OCI-LY7 (cell line): ENCODE measurements at regions not wholly inside any gene's neighbourhood (a gene's known extent, or its start where the extent isn't known, plus 50 kb on each side); places are given as distances from the start of the nearest gene placed in this dataset.

Experiments used
- CTCF ChIP-seq: fragments of 200-600 bp; sonication (generic); conservative IDR thresholded peaks from 2 replicates; pipeline ENCODE4 v1.5.1; 2014; ENCODE audit warnings: mild to moderate bottlenecking, antibody characterized with exemption, low read length, moderate library complexity, mixed read lengths
- EZH2phosphoT487 ChIP-seq: fragments of 200-600 bp; sonication (generic); IDR thresholded peaks from 2 replicates; pipeline ENCODE4 v1.6.1; 2018; ENCODE audit warnings: low read depth, borderline replicate concordance, mild to moderate bottlenecking, mixed run types, antibody characterized with exemption, low read length, moderate library complexity, mixed read lengths

GRCh38 chr14:89587136-89587420 is 170.0 kb upstream of the FOXN3 start:
- TF ChIP-seq CTCF (no peak), EZH2phosphoT487 (no peak)
